MCF 10A (cell line): ENCODE measurements at regions not wholly inside any gene's neighbourhood (a gene's known extent, or its start where the extent isn't known, plus 50 kb on each side); places are given as distances from the start of the nearest gene placed in this dataset.

ENCODE experiments used
- BruUV-seq: library from RNA; stranded (reverse); fragments of 400-500 nt; replicated peaks from 2 replicates; lab custom pipeline; 2021; lab: Mats Ljungman, UMichigan
- CTCF ChIA-PET: fragments of 300-600 bp; sonication (Branson Sonifier 250); formaldehyde crosslinking; extraction: SDS; loops from one replicate; lab custom pipeline; 2021; ENCODE audit warnings: antibody characterized with exemption, inconsistent platforms; lab: Yijun Ruan, JAX
- POLR2A ChIA-PET: fragments of 300-600, 350-650 bp; sonication (Branson Sonifier 250); formaldehyde crosslinking; extraction: SDS; loops from one replicate; lab custom pipeline; 2020; ENCODE audit warnings: antibody characterized with exemption, inconsistent platforms; lab: Yijun Ruan, JAX
- DNase-seq: peaks from one replicate; pipeline ENCODE4 v3.0.0-alpha.2; 2018; ENCODE audit not compliant: unreplicated experiment
- H3K27ac Mint-ChIP-seq: one replicate; pipeline ENCODE4 v1.8.0; 2022; ENCODE audit warnings: mild to moderate bottlenecking, low read depth, mixed read lengths; ENCODE audit not compliant: unreplicated experiment
- H3K27me3 Mint-ChIP-seq: one replicate; pipeline ENCODE4 v1.8.0; 2022; ENCODE audit warnings: mixed read lengths; ENCODE audit not compliant: insufficient read depth, unreplicated experiment
- H3K36me3 Mint-ChIP-seq: one replicate; pipeline ENCODE4 v1.8.0; 2022; ENCODE audit warnings: mild to moderate bottlenecking, moderate library complexity, mixed read lengths; ENCODE audit not compliant: insufficient read depth, unreplicated experiment
- H3K4me1 Mint-ChIP-seq: one replicate; pipeline ENCODE4 v1.8.0; 2022; ENCODE audit warnings: mixed read lengths; ENCODE audit not compliant: insufficient read depth, unreplicated experiment
- H3K4me3 Mint-ChIP-seq: one replicate; pipeline ENCODE4 v1.8.0; 2022; ENCODE audit warnings: mild to moderate bottlenecking, moderate library complexity, mixed read lengths; ENCODE audit not compliant: unreplicated experiment
- H3K9me3 Mint-ChIP-seq: one replicate; pipeline ENCODE4 v1.8.0; 2022; ENCODE audit warnings: mixed read lengths; ENCODE audit not compliant: unreplicated experiment
- intact Hi-C: fragments of 100-400 bp; cut with micrococcal nuclease; formaldehyde crosslinking; loops from 2 replicates; pipeline ENCODE4 v1.14.1; 2022
- TF ChIP-seq, protein P1 (sequence below): fragments of 200-600 bp; IDR thresholded peaks from one replicate; pipeline ENCODE4 v1.8.0; 2022; ENCODE audit warnings: antibody characterized with exemption, mild to moderate bottlenecking; ENCODE audit not compliant: unreplicated experiment

DNA sequence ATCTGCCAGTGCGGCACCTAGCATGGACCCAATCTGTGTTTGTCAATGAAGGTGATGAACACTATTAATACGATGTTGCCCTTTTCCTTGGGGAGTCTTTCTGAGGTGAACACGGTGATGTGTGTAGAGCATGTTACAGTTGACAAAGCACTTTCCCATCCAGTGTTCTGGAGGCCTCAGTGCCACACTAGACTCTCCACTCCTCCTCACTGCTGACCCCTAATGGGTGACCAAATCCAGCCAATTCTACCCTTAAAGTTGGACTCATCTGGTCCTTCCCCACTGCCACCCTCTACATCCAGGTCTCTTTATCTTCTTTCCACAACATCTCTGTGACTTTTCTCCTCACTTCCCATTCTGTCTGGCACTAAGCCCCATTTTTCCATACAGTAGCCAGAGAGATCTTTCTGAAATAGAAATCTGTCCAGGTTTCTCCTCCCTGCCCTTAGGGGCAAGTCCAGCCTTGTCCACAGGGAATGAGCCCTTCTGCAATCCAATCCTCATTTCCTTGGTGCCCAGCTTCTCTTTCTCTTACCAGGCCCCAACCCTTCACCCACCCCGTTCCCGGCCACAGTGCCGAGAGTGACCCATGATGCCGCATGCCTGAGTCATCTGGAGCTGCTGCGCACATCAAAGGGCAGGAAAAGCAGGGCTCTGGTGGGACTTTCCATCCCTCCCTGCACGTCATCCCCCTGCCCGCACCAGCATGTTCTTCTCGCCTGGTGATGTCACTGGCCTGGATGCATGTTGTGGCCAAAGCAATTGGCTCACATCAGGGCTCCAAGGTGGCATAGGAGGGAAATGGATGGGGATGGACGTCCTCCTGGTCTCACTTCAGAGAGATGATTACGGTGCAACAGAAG lies 64.2 kb downstream of the RASSF10 start:
- Mint-ChIP-seq H3K9me3 (no peaks in the 10 kb centered on the region), H3K4me3 (no peak overlapping the region), H3K27ac (peak overlapping the region; percentile 73), H3K36me3 (no peaks in the 10 kb centered on the region), H3K27me3 (no peaks in the 10 kb centered on the region), H3K4me1 (peaks cover 24% of the 10 kb centered on the region)
- intact Hi-C loops = no loop called here
- POLR2A ChIA-PET = interaction anchor here (0.9 kb wide), 1 partner anchor 175 kb away, joined by 3 read pairs; no protein-coding TSS in a partner anchor
- TF ChIP-seq, protein P1, sequence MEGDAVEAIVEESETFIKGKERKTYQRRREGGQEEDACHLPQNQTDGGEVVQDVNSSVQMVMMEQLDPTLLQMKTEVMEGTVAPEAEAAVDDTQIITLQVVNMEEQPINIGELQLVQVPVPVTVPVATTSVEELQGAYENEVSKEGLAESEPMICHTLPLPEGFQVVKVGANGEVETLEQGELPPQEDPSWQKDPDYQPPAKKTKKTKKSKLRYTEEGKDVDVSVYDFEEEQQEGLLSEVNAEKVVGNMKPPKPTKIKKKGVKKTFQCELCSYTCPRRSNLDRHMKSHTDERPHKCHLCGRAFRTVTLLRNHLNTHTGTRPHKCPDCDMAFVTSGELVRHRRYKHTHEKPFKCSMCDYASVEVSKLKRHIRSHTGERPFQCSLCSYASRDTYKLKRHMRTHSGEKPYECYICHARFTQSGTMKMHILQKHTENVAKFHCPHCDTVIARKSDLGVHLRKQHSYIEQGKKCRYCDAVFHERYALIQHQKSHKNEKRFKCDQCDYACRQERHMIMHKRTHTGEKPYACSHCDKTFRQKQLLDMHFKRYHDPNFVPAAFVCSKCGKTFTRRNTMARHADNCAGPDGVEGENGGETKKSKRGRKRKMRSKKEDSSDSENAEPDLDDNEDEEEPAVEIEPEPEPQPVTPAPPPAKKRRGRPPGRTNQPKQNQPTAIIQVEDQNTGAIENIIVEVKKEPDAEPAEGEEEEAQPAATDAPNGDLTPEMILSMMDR = no peak
- BruUV-seq = TSS peak; percentile 60
- CTCF ChIA-PET = interaction anchor here (1.2 kb wide), 1 partner anchor 9 kb away, joined by 3 read pairs; no protein-coding TSS in a partner anchor
- peak; percentile 93 for DNase-seq

- no TSS peak for BruUV-seq
- Mint-ChIP-seq H3K4me3 (no peak overlapping the region), H3K27ac (no peak overlapping the region), H3K4me1 (peaks cover 24% of the 10 kb centered on the region), H3K9me3 (no peaks in the 10 kb centered on the region), H3K36me3 (no peaks in the 10 kb centered on the region), H3K27me3 (no peaks in the 10 kb centered on the region)
- CTCF ChIA-PET = interaction anchor here (1.2 kb wide), 1 partner anchor 10 kb away, joined by 3 read pairs; no protein-coding TSS in a partner anchor
- POLR2A ChIA-PET = no interaction called here
- intact Hi-C loops = no loop called here
- TF ChIP-seq, protein P1 = no peak
- DNase-seq = no peak
These were observed 65.8 kb downstream of the RASSF10 start for GRCh38 chr11:13074714-13075464.

- DNase-seq = no peak
- Mint-ChIP-seq H3K27me3 (no peaks in the 10 kb centered on the region), H3K4me3 (no peak overlapping the region), H3K9me3 (no peaks in the 10 kb centered on the region), H3K4me1 (peaks cover 24% of the 10 kb centered on the region), H3K27ac (no peak overlapping the region), H3K36me3 (no peaks in the 10 kb centered on the region)
- TF ChIP-seq, protein P1 = no peak
- no TSS peak for BruUV-seq
- intact Hi-C loops = no loop called here
- CTCF ChIA-PET = no interaction called here
- POLR2A ChIA-PET = no interaction called here
These were observed 67.8 kb downstream of the RASSF10 start for GRCh38 chr11:13076961-13077360.

DNA sequence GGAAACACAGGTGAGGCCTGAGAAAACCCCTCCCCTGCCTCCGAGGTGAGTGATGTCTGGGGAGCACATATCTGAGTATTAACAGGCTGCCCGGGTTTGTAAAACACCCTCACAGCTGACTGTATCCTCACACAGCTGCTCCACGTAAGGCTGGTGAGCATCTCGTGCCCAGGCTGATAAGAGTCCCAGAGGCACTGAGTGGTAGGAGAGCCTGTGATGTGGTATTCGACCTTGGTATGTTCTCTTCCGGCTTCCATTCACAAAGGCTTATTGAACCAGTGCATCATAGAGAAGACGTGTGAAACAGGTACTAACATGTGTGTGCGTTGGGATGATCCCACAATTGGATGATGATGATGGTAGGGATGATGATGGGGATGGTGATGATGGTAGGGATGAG lies 71.7 kb downstream of the RASSF10 start:
- intact Hi-C loops = no loop called here
- ChIA-PET CTCF (no interaction called here), POLR2A (interaction anchor here (1.2 kb wide), 1 partner anchor 9 kb away, joined by 3 read pairs; no protein-coding TSS in a partner anchor)
- no TSS peak for BruUV-seq
- peaks cover 5% of the 10 kb centered on the region for H3K36me3 Mint-ChIP-seq
- peaks cover 5% of the 10 kb centered on the region for H3K4me1 Mint-ChIP-seq
- no peaks in the 10 kb centered on the region for H3K9me3 Mint-ChIP-seq
- TF ChIP-seq, protein P1 = no peak
- H3K27ac Mint-ChIP-seq = no peak overlapping the region
- DNase-seq = no peak
- no peak overlapping the region for H3K4me3 Mint-ChIP-seq
- peaks cover 15% of the 10 kb centered on the region for H3K27me3 Mint-ChIP-seq
